Activated CD8-positive, alpha-beta T cell treated with anti-CD3 and anti-CD28 coated beads, Interleukin-2, amount 10 ng/mL, durations not matched to agents 7 days and 5 days (primary cell): ENCODE measurements at regions not wholly inside any gene's neighbourhood (a gene's known extent, or its start where the extent isn't known, plus 50 kb on each side); places are given as distances from the start of the nearest gene placed in this dataset.

Experiments
- ATAC-seq: fragments of 150-1000 bp; cut with Tn5 transposase; one replicate; pipeline ENCODE4 v1.10.0; 2021; ENCODE audit warnings: moderate library complexity
- CTCF ChIA-PET: fragments of 350-600 bp; sonication (Branson Sonifier 250); formaldehyde crosslinking; loops from one replicate; lab custom pipeline; 2021; ENCODE audit warnings: antibody characterized with exemption; lab: Charles Lee
- POLR2A ChIA-PET: fragments of 350-600 bp; sonication (Branson Sonifier 250); formaldehyde crosslinking; loops from one replicate; lab custom pipeline; 2021; ENCODE audit warnings: antibody characterized with exemption; lab: Charles Lee
- DNase-seq: peaks from one replicate; pipeline ENCODE4 v3.0.0-alpha.2; 2020
- H3K27ac Mint-ChIP-seq: one replicate; pipeline ENCODE4 v1.8.0; 2021; ENCODE audit warnings: mild to moderate bottlenecking, mixed read lengths
- H3K27me3 Mint-ChIP-seq: one replicate; pipeline ENCODE4 v1.8.0; 2021; ENCODE audit warnings: low read depth, mixed read lengths
- H3K36me3 Mint-ChIP-seq: one replicate; pipeline ENCODE4 v1.8.0; 2021; ENCODE audit warnings: low read depth, mixed read lengths
- H3K4me1 Mint-ChIP-seq: one replicate; pipeline ENCODE4 v1.8.0; 2021; ENCODE audit warnings: low read depth, mixed read lengths
- H3K4me3 Mint-ChIP-seq: one replicate; pipeline ENCODE4 v1.8.0; 2021; ENCODE audit warnings: mild to moderate bottlenecking, mixed read lengths
- H3K9me3 Mint-ChIP-seq: one replicate; pipeline ENCODE4 v1.8.0; 2022; ENCODE audit warnings: mixed read lengths; ENCODE audit not compliant: insufficient read depth

DNA sequence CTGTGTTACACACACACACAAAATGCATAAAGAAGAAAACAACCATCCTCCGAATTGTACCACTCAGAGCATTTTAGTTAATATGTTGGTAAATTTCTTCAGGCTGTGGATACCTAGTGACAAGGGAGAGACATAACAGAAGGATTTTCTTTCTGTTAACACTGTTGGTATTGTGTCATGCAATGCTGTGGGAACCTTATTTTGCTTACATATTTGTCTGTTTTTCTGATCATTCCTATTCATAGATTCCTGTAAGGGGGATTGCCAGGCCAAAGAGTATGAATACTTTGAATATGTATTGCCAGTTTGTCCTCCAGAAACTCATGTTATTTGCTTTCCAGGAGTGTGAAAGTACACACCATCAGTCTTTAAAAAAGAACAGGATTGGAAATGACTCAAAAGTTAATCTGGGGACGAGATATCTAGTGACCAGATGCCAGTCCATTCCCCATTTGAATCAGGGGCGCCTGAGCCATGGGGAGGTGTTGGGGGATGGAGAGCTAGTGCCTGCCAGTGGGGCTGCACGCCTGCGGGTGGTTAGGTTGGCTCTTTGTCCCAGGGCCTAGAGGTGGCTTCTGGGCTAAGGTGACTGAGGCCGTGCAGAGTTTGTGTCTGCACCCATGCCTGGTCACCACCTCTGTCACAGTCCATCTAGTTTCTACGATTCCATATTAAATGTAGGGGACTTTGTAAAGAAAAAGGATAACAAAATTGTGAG is 142.0 kb downstream of the PTPN20 start:
- Mint-ChIP-seq H3K36me3 (no peaks in the 10 kb centered on the region), H3K4me1 (peaks cover 14% of the 10 kb centered on the region), H3K4me3 (no peak overlapping the region), H3K27me3 (peaks cover 2% of the 10 kb centered on the region), H3K9me3 (no peaks in the 10 kb centered on the region), H3K27ac (no peak overlapping the region)
- no peak for ATAC-seq
- no peak for DNase-seq
- ChIA-PET POLR2A (no interaction called here), CTCF (interaction anchor here (1.3 kb wide), 1 partner anchor 258 kb away, joined by 5 read pairs; no protein-coding TSS in a partner anchor)

DNA sequence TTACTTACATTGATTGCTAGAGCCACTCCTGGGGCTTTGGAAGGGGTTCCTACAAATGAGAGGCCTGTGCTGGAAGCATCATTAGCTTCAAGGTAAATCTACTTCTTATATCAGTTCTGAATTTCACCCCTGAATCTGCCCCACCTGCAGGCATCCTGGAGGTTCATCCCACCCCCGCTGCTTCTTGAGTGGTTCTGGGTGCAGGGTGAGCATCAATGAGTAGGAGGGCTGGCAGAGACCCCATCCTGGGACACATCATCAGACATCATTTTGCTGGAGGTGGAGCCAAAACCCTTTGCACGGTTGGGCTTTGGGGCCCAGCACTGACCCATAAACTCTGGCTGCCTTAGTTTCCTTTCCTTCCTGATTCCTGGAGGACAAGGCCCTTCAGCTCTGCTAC is 143.7 kb downstream of the PTPN20 start:
- peaks cover 2% of the 10 kb centered on the region for H3K27me3 Mint-ChIP-seq
- no peak overlapping the region for H3K27ac Mint-ChIP-seq
- ATAC-seq (no peak), DNase-seq (no peak)
- ChIA-PET POLR2A (no interaction called here), CTCF (interaction anchor here (1.0 kb wide), 1 partner anchor 94 kb away, joined by 3 read pairs; no protein-coding TSS in a partner anchor)
- peaks cover 8% of the 10 kb centered on the region for H3K4me1 Mint-ChIP-seq
- no peaks in the 10 kb centered on the region for H3K9me3 Mint-ChIP-seq
- no peaks in the 10 kb centered on the region for H3K36me3 Mint-ChIP-seq
- H3K4me3 Mint-ChIP-seq, result no peak overlapping the region

DNA sequence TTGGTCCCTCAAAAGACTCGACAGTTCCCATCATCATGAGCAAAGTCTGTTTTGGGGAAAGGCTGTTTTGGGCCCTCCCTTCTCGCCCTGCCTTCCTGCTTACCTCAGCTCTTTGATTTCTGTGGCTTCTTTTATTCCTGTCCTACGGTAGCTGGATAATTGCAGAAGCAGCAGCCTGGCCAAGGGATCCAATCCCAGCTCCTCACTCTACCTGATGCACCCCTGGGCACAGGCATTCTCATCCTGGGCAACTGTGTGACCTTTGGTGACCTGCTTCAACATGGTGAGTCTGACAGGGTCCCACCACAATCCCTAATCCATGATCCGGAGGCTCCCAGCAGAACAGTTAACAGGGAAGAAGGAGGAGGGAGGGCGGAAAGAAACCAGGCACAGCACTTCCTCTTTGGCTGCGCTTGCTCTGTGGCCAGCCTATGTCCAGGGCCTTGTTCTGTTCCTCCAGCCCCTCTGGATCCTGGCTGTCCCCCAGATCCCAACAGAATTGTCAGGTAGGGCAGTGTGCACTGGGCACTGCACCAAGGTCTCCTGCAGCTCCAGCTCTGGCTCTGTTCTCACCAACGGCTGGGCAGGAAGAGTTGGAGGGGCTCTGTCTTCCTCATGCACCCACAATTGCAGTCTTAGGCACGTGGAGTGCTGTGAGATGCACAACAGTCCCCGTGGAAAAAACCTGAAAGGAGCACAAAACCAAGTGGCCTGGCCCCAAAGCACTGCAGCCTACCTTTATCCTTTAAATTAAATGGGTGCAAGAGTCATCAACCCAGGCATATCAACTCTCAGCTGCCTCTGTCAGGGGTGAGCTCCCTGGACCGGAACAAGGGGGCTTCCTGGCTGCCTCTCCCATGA is 144.4 kb downstream of the PTPN20 start:
- Mint-ChIP-seq H3K9me3 (no peaks in the 10 kb centered on the region), H3K27ac (no peak overlapping the region), H3K27me3 (peaks cover 2% of the 10 kb centered on the region), H3K4me3 (no peak overlapping the region), H3K4me1 (peaks cover 8% of the 10 kb centered on the region), H3K36me3 (no peaks in the 10 kb centered on the region)
- POLR2A ChIA-PET, result no interaction called here
- CTCF ChIA-PET, result no interaction called here
- DNase-seq, result no peak
- ATAC-seq, result no peak

DNA sequence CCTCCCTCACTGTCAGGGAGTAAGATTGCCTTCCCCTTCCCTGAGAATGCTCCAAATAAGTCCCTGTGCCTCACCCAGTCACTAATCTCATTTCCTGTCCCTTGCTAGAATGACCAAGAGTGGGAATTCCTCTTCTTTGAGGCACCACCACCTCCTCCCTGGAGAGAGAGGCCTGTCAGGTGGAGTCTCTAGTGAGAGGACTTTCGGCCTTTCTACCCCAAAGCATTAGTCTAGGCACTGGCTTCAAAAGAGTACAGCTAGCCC is 145.0 kb downstream of the PTPN20 start:
- Mint-ChIP-seq H3K36me3 (no peaks in the 10 kb centered on the region), H3K9me3 (no peaks in the 10 kb centered on the region), H3K4me3 (no peak overlapping the region), H3K4me1 (peaks cover 8% of the 10 kb centered on the region), H3K27ac (no peak overlapping the region), H3K27me3 (peaks cover 2% of the 10 kb centered on the region)
- ChIA-PET POLR2A (no interaction called here), CTCF (no interaction called here)
- ATAC-seq (no peak), DNase-seq (no peak)

DNA sequence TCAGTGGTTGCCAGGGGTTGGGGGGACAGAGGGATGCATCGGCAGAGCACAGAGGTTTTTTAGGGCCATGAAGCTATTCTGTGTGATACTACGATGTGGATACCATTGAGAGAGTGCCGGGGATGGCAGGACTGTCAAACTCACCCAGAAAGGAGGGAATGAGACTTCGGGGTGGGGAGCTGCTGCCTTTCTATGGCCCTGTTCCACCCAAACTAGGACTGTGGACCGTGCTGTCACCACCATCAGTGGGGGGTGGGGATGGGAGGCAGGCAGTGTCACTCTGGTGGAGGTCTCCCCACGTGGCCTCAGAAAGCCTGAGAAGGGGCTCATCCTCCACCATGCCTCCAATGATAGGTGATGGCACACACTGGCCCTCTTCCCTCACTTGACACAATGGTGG is 146.2 kb downstream of the PTPN20 start:
- no peak overlapping the region for H3K27ac Mint-ChIP-seq
- POLR2A ChIA-PET, result no interaction called here
- no peak for DNase-seq
- CTCF ChIA-PET, result no interaction called here
- no peak for ATAC-seq
- H3K36me3 Mint-ChIP-seq, result no peaks in the 10 kb centered on the region
- H3K4me3 Mint-ChIP-seq, result no peak overlapping the region
- peaks cover 8% of the 10 kb centered on the region for H3K4me1 Mint-ChIP-seq
- H3K9me3 Mint-ChIP-seq, result no peaks in the 10 kb centered on the region
- H3K27me3 Mint-ChIP-seq, result peaks cover 2% of the 10 kb centered on the region

DNA sequence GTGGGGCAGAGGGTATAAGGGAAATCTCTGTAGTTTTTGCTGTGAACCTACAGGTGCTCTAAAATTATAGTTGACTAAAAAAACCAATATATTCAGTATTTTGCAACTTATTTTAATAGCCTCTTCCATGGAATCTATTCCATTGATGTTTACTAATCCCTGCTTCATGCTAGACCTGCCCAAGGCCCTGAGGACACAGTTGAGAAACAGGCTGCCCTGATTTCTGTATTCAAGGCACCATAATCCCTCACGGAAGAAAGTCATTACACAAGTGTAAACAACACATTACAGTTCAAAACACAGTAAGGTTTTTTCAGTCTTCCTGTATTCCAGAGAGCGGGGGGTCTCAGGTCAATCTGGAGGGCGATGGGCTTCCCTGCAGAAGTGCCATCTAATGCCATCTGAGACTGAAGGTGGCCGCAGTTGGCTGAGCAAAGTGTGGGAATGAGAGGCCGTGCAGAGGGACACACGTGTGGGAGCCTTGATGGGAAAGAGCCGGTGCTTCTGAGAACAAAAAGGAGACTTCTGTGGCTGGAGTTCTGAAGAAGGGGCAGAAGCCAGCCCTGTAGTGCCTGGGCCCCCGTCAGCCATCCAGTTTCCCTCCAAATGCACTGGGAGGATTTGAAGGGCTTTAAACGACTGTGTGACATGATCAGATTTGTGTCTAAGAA is 146.9 kb downstream of the PTPN20 start:
- H3K27me3 Mint-ChIP-seq, result peaks cover 2% of the 10 kb centered on the region
- CTCF ChIA-PET, result no interaction called here
- H3K4me3 Mint-ChIP-seq, result no peak overlapping the region
- POLR2A ChIA-PET, result no interaction called here
- no peaks in the 10 kb centered on the region for H3K36me3 Mint-ChIP-seq
- H3K27ac Mint-ChIP-seq, result no peak overlapping the region
- no peaks in the 10 kb centered on the region for H3K9me3 Mint-ChIP-seq
- ATAC-seq (no peak), DNase-seq (no peak)
- peaks cover 8% of the 10 kb centered on the region for H3K4me1 Mint-ChIP-seq

DNA sequence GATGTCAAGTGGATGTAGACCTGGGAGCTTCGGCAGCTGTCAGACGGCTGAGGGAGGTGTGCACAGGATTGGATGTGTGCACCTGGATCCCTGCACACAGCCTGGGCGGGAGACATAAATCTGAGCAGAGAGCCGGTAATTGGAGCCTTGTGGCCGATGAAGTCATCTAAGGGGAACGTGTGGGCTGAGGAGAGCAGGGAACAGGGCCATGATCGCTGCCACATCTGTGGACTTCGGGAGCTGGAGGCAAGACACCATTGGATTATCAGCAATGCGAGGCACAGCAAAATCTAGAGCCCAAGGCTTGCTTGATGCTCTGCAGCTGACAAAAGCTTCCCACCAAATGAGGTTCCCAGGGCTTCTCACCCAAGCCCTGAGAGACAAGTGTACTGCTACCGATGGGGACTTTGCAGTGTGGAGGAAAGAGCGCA is 147.7 kb downstream of the PTPN20 start:
- no peak overlapping the region for H3K4me3 Mint-ChIP-seq
- H3K4me1 Mint-ChIP-seq, result peaks cover 8% of the 10 kb centered on the region
- H3K9me3 Mint-ChIP-seq, result no peaks in the 10 kb centered on the region
- peaks cover 2% of the 10 kb centered on the region for H3K27me3 Mint-ChIP-seq
- ATAC-seq (no peak), DNase-seq (no peak)
- ChIA-PET POLR2A (no interaction called here), CTCF (interaction anchor here (3.0 kb wide), 1 partner anchor 11 kb away, joined by 13 read pairs; no protein-coding TSS in a partner anchor)
- no peak overlapping the region for H3K27ac Mint-ChIP-seq
- no peaks in the 10 kb centered on the region for H3K36me3 Mint-ChIP-seq

DNA sequence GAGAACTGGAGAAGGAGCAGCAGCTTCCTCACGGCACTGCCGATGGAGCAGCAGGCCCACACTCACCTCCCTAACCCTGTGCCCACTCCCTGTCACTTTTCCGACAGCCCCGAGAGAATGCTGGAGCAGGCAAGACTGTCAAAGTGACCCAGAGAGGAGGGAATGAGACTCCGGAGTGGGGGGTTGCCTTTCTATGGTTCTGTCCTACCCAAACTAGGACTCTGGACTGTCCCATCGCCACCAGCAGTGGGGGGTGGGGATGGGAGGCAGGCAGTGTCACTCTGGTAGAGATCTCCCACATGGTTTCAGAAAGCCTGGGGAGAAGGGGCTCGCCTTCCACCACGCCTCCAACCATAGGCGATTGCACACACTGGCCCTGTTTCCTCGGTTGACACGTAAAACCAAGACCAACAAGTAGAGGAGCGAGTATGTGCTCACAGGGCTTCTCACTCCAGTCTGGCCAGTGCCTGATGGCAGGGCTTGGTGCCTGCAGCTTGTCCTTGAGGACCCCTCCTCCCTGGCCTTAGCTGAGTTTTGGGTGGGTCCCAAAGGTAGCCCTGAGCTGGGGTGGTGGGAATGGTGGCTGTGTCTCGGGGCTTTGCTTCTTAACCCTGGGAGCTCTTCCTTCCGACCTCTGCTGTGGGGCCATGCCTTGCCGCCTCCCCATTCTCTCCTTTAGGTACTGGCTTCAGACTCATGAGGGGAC is 148.5 kb downstream of the PTPN20 start:
- no peak overlapping the region for H3K4me3 Mint-ChIP-seq
- CTCF ChIA-PET, result interaction anchor here (0.9 to 3.0 kb wide), 2 partner anchors 11 to 252 kb away, joined by 4 to 13 read pairs; no protein-coding TSS in a partner anchor
- no peak for ATAC-seq
- POLR2A ChIA-PET, result interaction anchor here (0.6 kb wide), 1 partner anchor 1319 kb away, joined by 3 read pairs; no protein-coding TSS in a partner anchor
- no peak overlapping the region for H3K27ac Mint-ChIP-seq
- no peaks in the 10 kb centered on the region for H3K9me3 Mint-ChIP-seq
- DNase-seq, result no peak
- H3K27me3 Mint-ChIP-seq, result peaks cover 2% of the 10 kb centered on the region
- no peaks in the 10 kb centered on the region for H3K36me3 Mint-ChIP-seq
- peaks cover 8% of the 10 kb centered on the region for H3K4me1 Mint-ChIP-seq

DNA sequence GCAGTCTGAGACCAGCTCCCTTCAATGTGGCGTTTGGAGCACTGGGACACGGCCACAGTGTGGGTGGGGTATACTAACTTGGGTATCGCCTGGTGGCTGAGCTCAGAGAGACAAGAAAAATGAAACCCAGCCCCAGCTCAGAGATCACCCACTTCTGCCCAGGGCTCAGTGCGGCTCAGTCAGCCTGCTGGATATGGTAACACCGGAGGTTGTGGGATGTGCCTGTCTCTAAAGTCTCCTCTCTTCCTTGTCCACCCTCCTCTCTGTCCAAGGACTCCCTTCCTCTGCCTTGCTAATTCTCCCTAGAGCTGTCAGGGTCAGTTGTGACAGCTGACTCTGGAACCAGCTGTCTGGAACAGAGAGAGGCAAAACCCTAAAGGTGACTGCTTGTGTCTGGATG is 149.1 kb downstream of the PTPN20 start:
- ChIA-PET CTCF (interaction anchor here (0.9 to 3.0 kb wide), 2 partner anchors 12 to 251 kb away, joined by 4 to 13 read pairs; no protein-coding TSS in a partner anchor), POLR2A (interaction anchor here (0.6 kb wide), 1 partner anchor 1319 kb away, joined by 3 read pairs; no protein-coding TSS in a partner anchor)
- H3K9me3 Mint-ChIP-seq, result no peaks in the 10 kb centered on the region
- no peaks in the 10 kb centered on the region for H3K36me3 Mint-ChIP-seq
- H3K4me1 Mint-ChIP-seq, result peaks cover 8% of the 10 kb centered on the region
- H3K4me3 Mint-ChIP-seq, result no peak overlapping the region
- H3K27me3 Mint-ChIP-seq, result peaks cover 2% of the 10 kb centered on the region
- H3K27ac Mint-ChIP-seq, result no peak overlapping the region
- no peak for ATAC-seq
- DNase-seq, result no peak

DNA sequence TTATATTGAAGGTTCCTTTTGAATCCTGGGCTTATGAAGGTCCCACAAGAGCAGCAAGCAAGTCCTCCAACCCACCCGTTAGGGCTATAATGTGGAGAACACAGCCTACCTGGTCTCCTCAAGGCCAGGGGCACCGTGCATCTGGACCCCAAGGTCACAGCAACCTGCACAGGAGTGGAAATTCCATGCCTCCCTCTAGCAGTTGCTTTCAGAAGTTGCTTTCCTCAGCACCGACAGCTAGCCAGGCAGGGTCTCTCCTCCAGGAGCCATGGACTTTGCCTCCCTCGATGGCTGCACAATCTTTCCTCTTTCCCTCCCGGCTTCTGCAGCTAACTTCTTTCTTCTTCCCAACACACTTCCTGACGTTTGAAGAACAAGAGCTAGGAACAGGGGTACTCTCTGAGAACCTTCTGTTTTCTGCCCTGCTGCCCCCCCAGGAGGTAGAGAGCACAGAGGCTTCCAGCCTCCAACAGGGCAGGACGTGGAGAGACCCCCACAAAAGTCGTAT is 149.8 kb downstream of the PTPN20 start:
- Mint-ChIP-seq H3K4me3 (no peak overlapping the region), H3K27me3 (peaks cover 2% of the 10 kb centered on the region), H3K36me3 (no peaks in the 10 kb centered on the region), H3K27ac (no peak overlapping the region), H3K9me3 (no peaks in the 10 kb centered on the region), H3K4me1 (peaks cover 7% of the 10 kb centered on the region)
- CTCF ChIA-PET, result interaction anchor here (3.0 kb wide), 1 partner anchor 13 kb away, joined by 13 read pairs; no protein-coding TSS in a partner anchor
- no peak for ATAC-seq
- no peak for DNase-seq
- POLR2A ChIA-PET, result interaction anchor here (0.8 kb wide), 1 partner anchor 66 kb away, joined by 3 read pairs; no protein-coding TSS in a partner anchor

DNA sequence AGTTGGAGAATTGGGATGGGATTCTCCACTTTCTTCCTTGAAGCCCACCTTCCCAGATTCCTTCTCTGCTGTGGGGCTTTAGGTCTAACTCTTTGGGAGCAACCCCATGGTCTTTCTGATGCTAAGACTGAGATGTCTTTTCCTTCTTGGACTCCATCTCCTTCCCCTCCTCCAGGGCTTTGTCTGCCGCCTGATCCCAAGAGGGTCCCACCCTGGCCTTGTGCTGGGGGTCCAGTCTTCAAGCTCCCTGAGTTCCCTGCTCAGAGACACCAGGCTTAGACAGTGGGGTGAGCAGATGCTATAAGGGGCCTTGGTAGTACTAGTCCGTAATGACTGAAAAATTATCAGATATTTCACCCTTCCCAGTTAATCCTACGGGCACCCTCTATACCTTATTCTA is 150.5 kb downstream of the PTPN20 start:
- H3K9me3 Mint-ChIP-seq, result no peaks in the 10 kb centered on the region

More for the DNA sequence above, 150.5 kb downstream of the PTPN20 start:
- Mint-ChIP-seq H3K27ac (no peak overlapping the region), H3K4me1 (peaks cover under 1% of the 10 kb centered on the region), H3K36me3 (no peaks in the 10 kb centered on the region), H3K4me3 (no peak overlapping the region), H3K27me3 (peaks cover 2% of the 10 kb centered on the region)
- ChIA-PET CTCF (interaction anchor here (3.0 kb wide), 1 partner anchor 13 kb away, joined by 13 read pairs; no protein-coding TSS in a partner anchor), POLR2A (no interaction called here)
- DNase-seq (no peak), ATAC-seq (no peak)
